Activated B cell treated with CpG ODN at 0.5 μM for 24 hours (primary cell): ENCODE measurements at regions not wholly inside any gene's neighbourhood (a gene's known extent, or its start where the extent isn't known, plus 50 kb on each side); places are given as distances from the start of the nearest gene placed in this dataset.

Experiments
- ATAC-seq: fragments of 200-7000 bp; cut with Tn5 transposase; one replicate; pipeline ENCODE4 v1.10.0; 2021; ENCODE audit warnings: low read depth, mild to moderate bottlenecking, moderate library complexity
- CTCF ChIA-PET: fragments of 350-600 bp; sonication (Branson Sonifier 250); formaldehyde crosslinking; loops from one replicate; lab custom pipeline; 2021; ENCODE audit warnings: antibody characterized with exemption; lab: Charles Lee
- POLR2A ChIA-PET: fragments of 350-600 bp; sonication (Branson Sonifier 250); formaldehyde crosslinking; loops from one replicate; lab custom pipeline; 2021; ENCODE audit warnings: antibody characterized with exemption; lab: Charles Lee
- DNase-seq: peaks from one replicate; pipeline ENCODE4 v3.0.0; 2022
- H3K27ac Mint-ChIP-seq: one replicate; pipeline ENCODE4 v1.8.0; 2020; ENCODE audit warnings: mixed read lengths
- H3K27me3 Mint-ChIP-seq: one replicate; pipeline ENCODE4 v1.8.0; 2021; ENCODE audit warnings: mixed read lengths
- H3K36me3 Mint-ChIP-seq: one replicate; pipeline ENCODE4 v1.8.0; 2021; ENCODE audit warnings: low read depth, mixed read lengths
- H3K4me1 Mint-ChIP-seq: one replicate; pipeline ENCODE4 v1.8.0; 2021; ENCODE audit warnings: mixed read lengths
- H3K4me3 Mint-ChIP-seq: one replicate; pipeline ENCODE4 v1.8.0; 2020; ENCODE audit warnings: mild to moderate bottlenecking, mixed read lengths
- H3K9me3 Mint-ChIP-seq: one replicate; pipeline ENCODE4 v1.8.0; 2020; ENCODE audit warnings: mixed read lengths
- CTCF ChIP-seq: fragments of 200-600 bp; IDR thresholded peaks from one replicate; pipeline ENCODE4 v1.8.0; 2022; ENCODE audit warnings: antibody characterized with exemption, mild to moderate bottlenecking
- intact Hi-C: fragments of 100-400 bp; cut with micrococcal nuclease; formaldehyde crosslinking; loops from one replicate; pipeline ENCODE4 v1.15.1; 2024

- Mint-ChIP-seq H3K27me3 (no peaks in the 10 kb centered on the region), H3K4me1 (no peaks in the 10 kb centered on the region), H3K4me3 (no peak overlapping the region), H3K9me3 (no peaks in the 10 kb centered on the region), H3K36me3 (no peaks in the 10 kb centered on the region), H3K27ac (no peak overlapping the region)
- ATAC-seq: no peak
- POLR2A ChIA-PET: no interaction called here
- DNase-seq: no peak
- no peak for TF ChIP-seq CTCF
- CTCF ChIA-PET: no interaction called here
- intact Hi-C loops: no loop called here
Observed at GRCh38 chr2:157052685-157053224, 204.8 kb upstream of the GALNT5 start.

GRCh38 chr2:157053876-157054275 is 203.6 kb upstream of the GALNT5 start:
- no peak overlapping the region for H3K4me3 Mint-ChIP-seq
- ChIA-PET POLR2A (no interaction called here), CTCF (no interaction called here)
- ATAC-seq (no peak), DNase-seq (no peak)
- TF ChIP-seq CTCF: no peak
- H3K9me3 Mint-ChIP-seq: no peaks in the 10 kb centered on the region
- intact Hi-C loops: loop anchor here (2.0 kb wide), 1 partner anchor 1677 kb away; no protein-coding TSS in a partner anchor
- no peak overlapping the region for H3K27ac Mint-ChIP-seq
- no peaks in the 10 kb centered on the region for H3K36me3 Mint-ChIP-seq
- H3K27me3 Mint-ChIP-seq: peaks cover 2% of the 10 kb centered on the region
- no peaks in the 10 kb centered on the region for H3K4me1 Mint-ChIP-seq

GRCh38 chr2:157055660-157056199 is 201.8 kb upstream of the GALNT5 start:
- H3K27ac Mint-ChIP-seq: no peak overlapping the region
- no peaks in the 10 kb centered on the region for H3K36me3 Mint-ChIP-seq
- H3K4me3 Mint-ChIP-seq: no peak overlapping the region
- H3K4me1 Mint-ChIP-seq: no peaks in the 10 kb centered on the region
- TF ChIP-seq CTCF: no peak
- CTCF ChIA-PET: no interaction called here
- POLR2A ChIA-PET: no interaction called here
- H3K27me3 Mint-ChIP-seq: peaks cover 2% of the 10 kb centered on the region
- intact Hi-C loops: loop anchor here (2.0 kb wide), 1 partner anchor 1679 kb away; no protein-coding TSS in a partner anchor
- H3K9me3 Mint-ChIP-seq: no peaks in the 10 kb centered on the region
- ATAC-seq (no peak), DNase-seq (no peak)

GRCh38 chr2:157056200-157056676 is 201.3 kb upstream of the GALNT5 start:
- Mint-ChIP-seq H3K4me3 (no peak overlapping the region), H3K27me3 (peaks cover 2% of the 10 kb centered on the region), H3K4me1 (no peaks in the 10 kb centered on the region), H3K36me3 (no peaks in the 10 kb centered on the region), H3K27ac (no peak overlapping the region), H3K9me3 (no peaks in the 10 kb centered on the region)
- POLR2A ChIA-PET: no interaction called here
- ATAC-seq (no peak), DNase-seq (no peak)
- CTCF ChIA-PET: no interaction called here
- intact Hi-C loops: no loop called here
- no peak for TF ChIP-seq CTCF

- no peaks in the 10 kb centered on the region for H3K36me3 Mint-ChIP-seq
- intact Hi-C loops: no loop called here
Observed at GRCh38 chr2:157058161-157058560, 199.3 kb upstream of the GALNT5 start.

More at GRCh38 chr2:157058161-157058560, 199.3 kb upstream of the GALNT5 start:
- Mint-ChIP-seq H3K4me3 (no peak overlapping the region), H3K27me3 (peaks cover 2% of the 10 kb centered on the region), H3K9me3 (no peaks in the 10 kb centered on the region), H3K4me1 (no peaks in the 10 kb centered on the region), H3K27ac (no peak overlapping the region)
- CTCF ChIA-PET: no interaction called here
- no peak for TF ChIP-seq CTCF
- DNase-seq (no peak), ATAC-seq (no peak)
- POLR2A ChIA-PET: no interaction called here
